ENCODE measurements at regions not wholly inside any gene's neighbourhood (a gene's known extent, or its start where the extent isn't known, plus 50 kb on each side); places are given as distances from the start of the nearest gene placed in this dataset.

GRCh38 chr10:53744746-53745145, 972.2 kb upstream of the MBL2 start:
- Mint-ChIP-seq H3K27me3 (no peaks in the 10 kb centered on the region), H3K27ac (no peak overlapping the region), H3K9me3 (ENCODE audit: insufficient read depth) (peaks cover 7% of the 10 kb centered on the region), H3K4me1 (no peaks in the 10 kb centered on the region), H3K4me3 (no peak overlapping the region)
- H3K9ac ChIP-seq (ENCODE audit: low read length), result no peak overlapping the region
- no peaks in the 10 kb centered on the region for H3K79me2 ChIP-seq (ENCODE audit: control insufficient read depth, insufficient read depth, low read length)
- POLR2A ChIA-PET, result no interaction called here
- H3K4me2 ChIP-seq (replicated peaks; ENCODE audit: low read depth, low read length, poor library complexity, severe bottlenecking), result no peak overlapping the region
- DNase-seq (no peak), ATAC-seq (ENCODE audit: low read depth) (no peak)
- H3K9me3 ChIP-seq (ENCODE audit: control extremely low read depth in 1 of 3, control insufficient read depth in 2 of 3, insufficient read depth in 1 of 3, low read length in 2 of 3), result peaks cover 0 to 6% (median 4%) of the 10 kb centered on the region in 3 donors
- no peak overlapping the region for H3K27ac ChIP-seq (ENCODE audit: low read length in 2 of 2)
- intact Hi-C loops (cut with micrococcal nuclease), result no loop called here
- H2AFZ ChIP-seq (ENCODE audit: insufficient read depth, low read depth, low read length, poor library complexity, severe bottlenecking), result no peak overlapping the region
- H3K4me3 ChIP-seq (ENCODE audit: control extremely low read depth in 1 of 5, extremely low read depth in 1 of 5, insufficient read depth in 1 of 5, low read depth in 2 of 5, low read length in 4 of 5), result no peak overlapping the region
- no peaks in the 10 kb centered on the region for H4K20me1 ChIP-seq (ENCODE audit: control insufficient read depth, insufficient read depth, low read length, poor library complexity, severe bottlenecking)
- CTCF ChIA-PET, result no interaction called here
- no peaks in the 10 kb centered on the region for H3K4me1 ChIP-seq (ENCODE audit: control insufficient read depth in 2 of 2, insufficient read depth in 2 of 2, low read length in 2 of 2)
- TF ChIP-seq EZH2 (IDR thresholded peaks at IDR 0.05; ENCODE audit: borderline replicate concordance, insufficient read depth, low read depth, low read length, poor library complexity, severe bottlenecking), result no peak
- TF ChIP-seq CTCF (IDR thresholded peaks at IDR 0.05), result no peak
- no peaks in the 10 kb centered on the region for H3K27me3 ChIP-seq (replicated peaks in 1 of 4; ENCODE audit: control extremely low read depth in 1 of 4, control insufficient read depth in 3 of 4, insufficient read depth in 4 of 4, low read length in 3 of 4)
- no peaks in the 10 kb centered on the region for H3K36me3 ChIP-seq (replicated peaks in 1 of 2; ENCODE audit: control extremely low read depth in 1 of 2, control insufficient read depth in 1 of 2, extremely low read depth in 1 of 2, insufficient read depth in 2 of 2, low read length in 1 of 2)

- intact Hi-C loops (cut with micrococcal nuclease), result no loop called here
- Mint-ChIP-seq H3K27ac (no peak overlapping the region), H3K4me1 (no peaks in the 10 kb centered on the region), H3K27me3 (no peaks in the 10 kb centered on the region), H3K9me3 (ENCODE audit: insufficient read depth) (peaks cover 5% of the 10 kb centered on the region), H3K4me3 (no peak overlapping the region)
- Histone ChIP-seq H3K4me3 (ENCODE audit: control extremely low read depth in 1 of 5, extremely low read depth in 1 of 5, insufficient read depth in 1 of 5, low read depth in 2 of 5, low read length in 4 of 5) (no peak overlapping the region), H2AFZ (ENCODE audit: insufficient read depth, low read depth, low read length, poor library complexity, severe bottlenecking) (no peak overlapping the region), H3K9me3 (ENCODE audit: control extremely low read depth in 1 of 3, control insufficient read depth in 2 of 3, insufficient read depth in 1 of 3, low read length in 2 of 3) (peaks cover 0 to 4% (median 1%) of the 10 kb centered on the region in 3 donors), H3K4me2 (replicated peaks; ENCODE audit: low read depth, low read length, poor library complexity, severe bottlenecking) (no peak overlapping the region), H3K36me3 (replicated peaks in 1 of 2; ENCODE audit: control extremely low read depth in 1 of 2, control insufficient read depth in 1 of 2, extremely low read depth in 1 of 2, insufficient read depth in 2 of 2, low read length in 1 of 2) (no peaks in the 10 kb centered on the region), H4K20me1 (ENCODE audit: control insufficient read depth, insufficient read depth, low read length, poor library complexity, severe bottlenecking) (no peaks in the 10 kb centered on the region), H3K4me1 (ENCODE audit: control insufficient read depth in 2 of 2, insufficient read depth in 2 of 2, low read length in 2 of 2) (no peaks in the 10 kb centered on the region), H3K9ac (ENCODE audit: low read length) (no peak overlapping the region), H3K27me3 (replicated peaks in 1 of 4; ENCODE audit: control extremely low read depth in 1 of 4, control insufficient read depth in 3 of 4, insufficient read depth in 4 of 4, low read length in 3 of 4) (no peaks in the 10 kb centered on the region), H3K27ac (ENCODE audit: low read length in 2 of 2) (no peak overlapping the region), H3K79me2 (ENCODE audit: control insufficient read depth, insufficient read depth, low read length) (no peaks in the 10 kb centered on the region)
- TF ChIP-seq CTCF (IDR thresholded peaks at IDR 0.05), result no peak
- TF ChIP-seq EZH2 (IDR thresholded peaks at IDR 0.05; ENCODE audit: borderline replicate concordance, insufficient read depth, low read depth, low read length, poor library complexity, severe bottlenecking), result no peak
- WGBS (ENCODE audit: insufficient coverage), result 96% methylated on average over 2 of the region's 2 CpGs
- no peak for DNase-seq
- no peak for ATAC-seq (ENCODE audit: low read depth)
- CTCF ChIA-PET, result no interaction called here
- POLR2A ChIA-PET, result no interaction called here
Measured at GRCh38 chr10:53744176-53744575, 971.6 kb upstream of the MBL2 start.

Data from B cell (primary cell).